ENCODE measurements at regions not wholly inside any gene's neighbourhood (a gene's known extent, or its start where the extent isn't known, plus 50 kb on each side); places are given as distances from the start of the nearest gene placed in this dataset.

- TF ChIP-seq HMGXB4 (CRISPR knock-in tag; IDR thresholded peaks at IDR 0.05; ENCODE audit: borderline replicate concordance) (no peak), EP300 (IDR thresholded peaks at IDR 0.05) (no peak), TP53 (CRISPR knock-in tag; IDR thresholded peaks at IDR 0.05) (no peak), GATA3 (IDR thresholded peaks at IDR 0.05; ENCODE audit: borderline replicate concordance) (no peak), HOXA7 (CRISPR knock-in tag; IDR thresholded peaks at IDR 0.05) (no peak), JUNB (IDR thresholded peaks at IDR 0.05) (no peak)
- TF ChIP-seq, protein P1, sequence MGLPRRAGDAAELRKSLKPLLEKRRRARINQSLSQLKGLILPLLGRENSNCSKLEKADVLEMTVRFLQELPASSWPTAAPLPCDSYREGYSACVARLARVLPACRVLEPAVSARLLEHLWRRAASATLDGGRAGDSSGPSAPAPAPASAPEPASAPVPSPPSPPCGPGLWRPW (IDR thresholded peaks at IDR 0.05): no peak
These were observed 72.0 kb downstream of the KCNE4 start (continued) for GRCh38 chr2:223123855-223124610.

DNA sequence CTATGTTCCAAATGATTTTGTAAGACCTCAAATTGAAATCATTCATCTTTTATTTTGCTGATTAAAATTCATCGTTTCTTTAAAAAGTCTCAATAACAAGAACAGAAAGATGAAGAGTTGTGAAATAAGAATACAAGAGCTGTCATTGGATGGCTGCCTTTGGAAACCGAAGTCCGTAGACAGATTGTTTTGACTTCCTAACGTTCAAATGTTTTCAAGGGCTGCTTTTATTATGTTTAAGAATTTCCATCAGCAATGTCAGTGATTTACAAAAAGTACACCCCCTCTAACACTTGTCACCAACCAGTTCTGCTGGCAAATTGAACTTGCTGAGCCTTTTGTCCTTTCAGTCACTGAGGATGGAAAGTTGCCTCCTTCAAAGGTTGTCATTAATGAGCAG is 89.6 kb downstream of the KCNE4 start:
- DNase-seq (ENCODE audit: low read depth in 1 of 2, low spot score in 1 of 2) (no peak), FAIRE-seq (no peak), ATAC-seq (no peak)
- Histone ChIP-seq H3K4me3 (no peak overlapping the region), H3K27ac (no peak overlapping the region), H3K9me3 (no peaks in the 10 kb centered on the region), H3K4me1 (no peaks in the 10 kb centered on the region), H3K4me2 (no peak overlapping the region)
- 46% methylated on average over 4 of the region's 4 CpGs for WGBS (ENCODE audit: missing lambda C conversion rate)
- CTCF ChIA-PET: no interaction called here
- TF ChIP-seq RFX5 (IDR thresholded peaks at IDR 0.05) (no peak), ZC3H11A (IDR thresholded peaks at IDR 0.05) (no peak), ESRRA (IDR thresholded peaks at IDR 0.05; ENCODE audit: borderline replicate concordance, low read length) (no peak), PHF8 (IDR thresholded peaks at IDR 0.05; ENCODE audit: borderline replicate concordance, low read depth) (no peak), BHLHE40 (IDR thresholded peaks at IDR 0.05; ENCODE audit: low read depth, low read length) (no peak), RNF2 (IDR thresholded peaks at IDR 0.05; ENCODE audit: borderline replicate concordance, low read depth) (no peak), HMGXB4 (CRISPR knock-in tag; IDR thresholded peaks at IDR 0.05; ENCODE audit: borderline replicate concordance) (no peak), MAFK (IDR thresholded peaks at IDR 0.05; ENCODE audit: partially characterized antibody) (no peak), POLR2AphosphoS2 (conservative IDR thresholded peaks at IDR 0.05; ENCODE audit: low read length) (no peak), NPAS2 (CRISPR knock-in tag; IDR thresholded peaks at IDR 0.05; ENCODE audit: borderline replicate concordance) (no peak), ZFP36 (IDR thresholded peaks at IDR 0.05; ENCODE audit: borderline replicate concordance, partially characterized antibody) (no peak), ATOH8 (CRISPR knock-in tag; IDR thresholded peaks at IDR 0.05; ENCODE audit: low read depth) (no peak), CHD2 (IDR thresholded peaks at IDR 0.05; ENCODE audit: low read length, partially characterized antibody) (no peak)
- TF ChIP-seq, protein P2, sequence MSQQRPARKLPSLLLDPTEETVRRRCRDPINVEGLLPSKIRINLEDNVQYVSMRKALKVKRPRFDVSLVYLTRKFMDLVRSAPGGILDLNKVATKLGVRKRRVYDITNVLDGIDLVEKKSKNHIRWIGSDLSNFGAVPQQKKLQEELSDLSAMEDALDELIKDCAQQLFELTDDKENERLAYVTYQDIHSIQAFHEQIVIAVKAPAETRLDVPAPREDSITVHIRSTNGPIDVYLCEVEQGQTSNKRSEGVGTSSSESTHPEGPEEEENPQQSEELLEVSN (IDR thresholded peaks at IDR 0.05; ENCODE audit: borderline replicate concordance, low read depth): no peak
- TF ChIP-seq, protein P3, sequence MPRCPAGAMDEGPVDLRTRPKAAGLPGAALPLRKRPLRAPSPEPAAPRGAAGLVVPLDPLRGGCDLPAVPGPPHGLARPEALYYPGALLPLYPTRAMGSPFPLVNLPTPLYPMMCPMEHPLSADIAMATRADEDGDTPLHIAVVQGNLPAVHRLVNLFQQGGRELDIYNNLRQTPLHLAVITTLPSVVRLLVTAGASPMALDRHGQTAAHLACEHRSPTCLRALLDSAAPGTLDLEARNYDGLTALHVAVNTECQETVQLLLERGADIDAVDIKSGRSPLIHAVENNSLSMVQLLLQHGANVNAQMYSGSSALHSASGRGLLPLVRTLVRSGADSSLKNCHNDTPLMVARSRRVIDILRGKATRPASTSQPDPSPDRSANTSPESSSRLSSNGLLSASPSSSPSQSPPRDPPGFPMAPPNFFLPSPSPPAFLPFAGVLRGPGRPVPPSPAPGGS (IDR thresholded peaks at IDR 0.05): no peak
- POLR2A ChIA-PET: no interaction called here

Data from A549 (cell line).